ENCODE measurements at regions not wholly inside any gene's neighbourhood (a gene's known extent, or its start where the extent isn't known, plus 50 kb on each side); places are given as distances from the start of the nearest gene placed in this dataset.
"Not testable (repeated sequence)": the region's sequence is repeated elsewhere in the genome, so short reads cannot be mapped to it uniquely, and the experiment has no call there.

GRCh38 chr2:109669731-109670130 lies 55.6 kb downstream of the SOWAHC start:
- H3K36me3 ChIP-seq = no peaks in the 10 kb centered on the region
- TF ChIP-seq POLR2A (IDR thresholded peaks at IDR 0.05) = no peak
- no peak for TF ChIP-seq POLR2AphosphoS5 (IDR thresholded peaks at IDR 0.05)
- TF ChIP-seq, protein P1, sequence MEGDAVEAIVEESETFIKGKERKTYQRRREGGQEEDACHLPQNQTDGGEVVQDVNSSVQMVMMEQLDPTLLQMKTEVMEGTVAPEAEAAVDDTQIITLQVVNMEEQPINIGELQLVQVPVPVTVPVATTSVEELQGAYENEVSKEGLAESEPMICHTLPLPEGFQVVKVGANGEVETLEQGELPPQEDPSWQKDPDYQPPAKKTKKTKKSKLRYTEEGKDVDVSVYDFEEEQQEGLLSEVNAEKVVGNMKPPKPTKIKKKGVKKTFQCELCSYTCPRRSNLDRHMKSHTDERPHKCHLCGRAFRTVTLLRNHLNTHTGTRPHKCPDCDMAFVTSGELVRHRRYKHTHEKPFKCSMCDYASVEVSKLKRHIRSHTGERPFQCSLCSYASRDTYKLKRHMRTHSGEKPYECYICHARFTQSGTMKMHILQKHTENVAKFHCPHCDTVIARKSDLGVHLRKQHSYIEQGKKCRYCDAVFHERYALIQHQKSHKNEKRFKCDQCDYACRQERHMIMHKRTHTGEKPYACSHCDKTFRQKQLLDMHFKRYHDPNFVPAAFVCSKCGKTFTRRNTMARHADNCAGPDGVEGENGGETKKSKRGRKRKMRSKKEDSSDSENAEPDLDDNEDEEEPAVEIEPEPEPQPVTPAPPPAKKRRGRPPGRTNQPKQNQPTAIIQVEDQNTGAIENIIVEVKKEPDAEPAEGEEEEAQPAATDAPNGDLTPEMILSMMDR (IDR thresholded peaks at IDR 0.05) = no peak
- WGBS = 92% methylated on average over 11 of the region's 11 CpGs
- DNase-seq (ENCODE audit: low spot score) = no peak
- H3K27me3 ChIP-seq (replicated peaks; ENCODE audit: insufficient read depth) = no peaks in the 10 kb centered on the region
- H3K9me3 ChIP-seq = no peaks in the 10 kb centered on the region
- H3K4me1 ChIP-seq (replicated peaks) = no peaks in the 10 kb centered on the region
- H3K4me3 ChIP-seq = no peak overlapping the region
- intact Hi-C loops (cut with DNase I) = no loop called here
- H3K27ac ChIP-seq = no peak overlapping the region

DNA sequence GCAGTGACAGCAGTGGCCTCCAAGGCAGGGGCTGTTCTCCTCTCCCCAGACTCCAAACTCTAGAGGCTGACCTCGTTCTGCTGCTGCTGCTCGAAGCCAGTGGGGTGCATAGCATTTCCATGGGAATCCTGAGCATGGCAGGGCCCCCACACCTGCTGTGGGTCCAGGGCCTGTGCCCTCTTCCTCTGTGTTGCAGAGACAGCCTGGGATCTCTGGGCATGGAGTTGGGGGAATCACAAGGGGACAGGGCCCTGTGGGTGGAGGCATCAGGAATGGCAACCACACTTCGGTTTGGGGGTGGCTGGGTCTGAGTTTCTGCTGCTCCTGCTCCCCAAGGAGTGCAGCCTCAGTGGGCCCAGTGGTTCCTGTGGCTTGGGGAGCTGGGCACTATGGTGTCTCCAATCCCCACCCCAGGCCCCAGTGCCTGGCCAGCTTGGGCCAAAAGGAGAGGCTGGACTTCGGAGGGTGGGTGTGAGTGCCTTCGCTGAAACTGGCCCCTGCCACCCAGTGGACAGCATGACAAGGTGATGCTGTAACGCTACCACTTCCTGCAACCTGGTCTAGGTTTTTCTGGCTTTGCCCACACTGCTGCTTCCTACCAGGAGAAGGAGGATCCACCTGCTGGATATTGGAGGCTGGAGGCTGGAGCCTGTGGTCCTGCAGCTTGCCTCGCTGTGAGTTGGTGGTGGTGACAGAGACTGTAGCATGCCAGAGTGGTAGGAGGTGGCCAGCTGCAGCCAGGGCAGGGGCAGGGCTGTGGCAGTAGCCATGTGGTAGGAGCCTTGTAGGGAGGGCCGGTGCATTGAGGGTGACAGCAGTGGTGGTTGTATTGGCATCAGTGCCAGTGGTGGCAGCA lies 56.6 kb downstream of the SOWAHC start:
- Histone ChIP-seq H3K9me3 (no peaks in the 10 kb centered on the region), H3K36me3 (no peaks in the 10 kb centered on the region), H3K4me3 (no peak overlapping the region), H3K4me1 (replicated peaks) (no peaks in the 10 kb centered on the region), H3K27me3 (replicated peaks; ENCODE audit: insufficient read depth) (no peaks in the 10 kb centered on the region), H3K27ac (no peak overlapping the region)
- DNase-seq (ENCODE audit: low spot score) = no peak
- TF ChIP-seq POLR2AphosphoS5 (IDR thresholded peaks at IDR 0.05) (no peak), POLR2A (IDR thresholded peaks at IDR 0.05) (no peak)
- TF ChIP-seq, protein P1 (IDR thresholded peaks at IDR 0.05) = no peak
- 94% methylated on average over 8 of the region's 8 CpGs for WGBS
- intact Hi-C loops (cut with DNase I) = no loop called here

- Histone ChIP-seq H3K36me3 (no peaks in the 10 kb centered on the region), H3K27ac (no peak overlapping the region), H3K27me3 (replicated peaks; ENCODE audit: insufficient read depth) (no peaks in the 10 kb centered on the region), H3K9me3 (no peaks in the 10 kb centered on the region), H3K4me1 (replicated peaks) (no peaks in the 10 kb centered on the region), H3K4me3 (no peak overlapping the region)
- intact Hi-C loops (cut with DNase I) = no loop called here
- 70% methylated on average over 8 of the region's 8 CpGs for WGBS
- TF ChIP-seq, protein P1 (IDR thresholded peaks at IDR 0.05) = no peak
- TF ChIP-seq POLR2A (IDR thresholded peaks at IDR 0.05) = no peak
- TF ChIP-seq POLR2AphosphoS5 (IDR thresholded peaks at IDR 0.05) = no peak
- DNase-seq (ENCODE audit: low spot score) = no peak
Observed at GRCh38 chr2:109674894-109675534, 60.9 kb downstream of the SOWAHC start.

DNA sequence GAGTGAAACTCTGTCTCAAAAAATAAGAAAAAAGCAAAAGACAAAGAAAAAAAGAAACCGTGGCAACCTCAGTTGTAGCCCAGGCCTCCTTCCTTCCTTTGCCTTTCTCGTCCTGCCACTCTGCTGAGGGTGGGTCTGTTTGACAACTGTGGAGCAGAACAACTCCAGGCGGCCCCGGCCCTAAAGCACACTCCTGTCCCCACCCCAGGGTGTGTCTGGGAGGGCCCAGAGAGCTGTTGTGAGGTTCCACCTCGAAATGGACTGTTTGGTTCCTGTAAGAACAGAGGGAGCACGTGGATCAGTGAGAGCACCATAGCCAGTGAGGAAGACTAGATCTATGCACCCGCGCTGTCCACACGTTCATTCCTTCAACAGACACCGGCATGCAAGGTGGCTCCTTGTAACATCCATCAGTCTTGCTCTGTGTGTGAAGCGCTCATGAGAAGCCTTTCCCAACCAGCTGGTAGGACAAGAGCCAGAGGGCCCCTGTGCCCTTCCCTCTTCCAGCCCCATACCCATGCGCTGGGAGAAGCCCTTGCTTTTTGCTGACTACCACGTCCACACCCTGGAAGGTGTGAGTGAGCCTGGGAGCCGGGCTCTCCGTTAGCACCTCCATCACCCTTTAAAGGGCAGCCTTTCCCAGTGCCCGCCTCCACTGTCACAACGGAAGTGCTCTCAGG lies 61.6 kb downstream of the SOWAHC start:
- Histone ChIP-seq H3K9me3 (no peaks in the 10 kb centered on the region), H3K27ac (no peak overlapping the region), H3K36me3 (no peaks in the 10 kb centered on the region), H3K27me3 (replicated peaks; ENCODE audit: insufficient read depth) (no peaks in the 10 kb centered on the region), H3K4me1 (replicated peaks) (no peaks in the 10 kb centered on the region), H3K4me3 (no peak overlapping the region)
- WGBS = 77% methylated on average over 17 of the region's 17 CpGs
- intact Hi-C loops (cut with DNase I) = no loop called here
- no peak for DNase-seq (ENCODE audit: low spot score)
- no peak for TF ChIP-seq POLR2A (IDR thresholded peaks at IDR 0.05)

DNA sequence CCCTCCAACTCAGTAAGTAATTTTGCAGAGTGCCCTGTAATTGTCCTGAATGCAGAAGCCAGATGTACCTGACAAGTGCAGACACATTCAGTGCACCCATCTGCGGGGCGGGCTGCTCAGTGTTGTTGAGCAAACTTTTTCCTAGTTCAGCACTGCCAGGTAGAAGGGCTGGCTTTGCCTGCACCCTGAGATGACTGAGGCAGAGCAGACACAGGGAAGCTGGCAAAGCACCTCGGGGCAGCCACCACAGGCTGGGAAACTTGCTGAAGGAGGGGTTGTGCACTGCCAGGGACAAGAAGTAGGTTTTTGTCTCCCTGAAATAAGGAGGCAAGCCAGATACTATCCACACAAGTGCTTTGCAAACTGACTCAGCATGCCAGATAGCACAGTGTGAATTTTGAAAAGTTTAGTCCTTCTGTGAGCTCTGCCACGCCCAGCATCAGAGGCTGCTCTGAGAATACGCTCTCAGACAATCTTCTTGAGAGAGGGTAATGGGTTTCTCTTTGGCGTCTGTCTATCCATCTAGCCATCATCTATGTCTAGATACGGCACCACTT lies 62.3 kb downstream of the SOWAHC start:
- Histone ChIP-seq H3K36me3 (no peaks in the 10 kb centered on the region), H3K4me1 (replicated peaks) (no peaks in the 10 kb centered on the region), H3K27ac (no peak overlapping the region), H3K27me3 (replicated peaks; ENCODE audit: insufficient read depth) (no peaks in the 10 kb centered on the region), H3K9me3 (no peaks in the 10 kb centered on the region), H3K4me3 (no peak overlapping the region)
- 58% methylated on average over 7 of the region's 7 CpGs for WGBS
- no peak for DNase-seq (ENCODE audit: low spot score)
- TF ChIP-seq POLR2A (IDR thresholded peaks at IDR 0.05) (no peak), POLR2AphosphoS5 (IDR thresholded peaks at IDR 0.05) (no peak)
- TF ChIP-seq, protein P1 (IDR thresholded peaks at IDR 0.05) = no peak
- intact Hi-C loops (cut with DNase I) = no loop called here

DNA sequence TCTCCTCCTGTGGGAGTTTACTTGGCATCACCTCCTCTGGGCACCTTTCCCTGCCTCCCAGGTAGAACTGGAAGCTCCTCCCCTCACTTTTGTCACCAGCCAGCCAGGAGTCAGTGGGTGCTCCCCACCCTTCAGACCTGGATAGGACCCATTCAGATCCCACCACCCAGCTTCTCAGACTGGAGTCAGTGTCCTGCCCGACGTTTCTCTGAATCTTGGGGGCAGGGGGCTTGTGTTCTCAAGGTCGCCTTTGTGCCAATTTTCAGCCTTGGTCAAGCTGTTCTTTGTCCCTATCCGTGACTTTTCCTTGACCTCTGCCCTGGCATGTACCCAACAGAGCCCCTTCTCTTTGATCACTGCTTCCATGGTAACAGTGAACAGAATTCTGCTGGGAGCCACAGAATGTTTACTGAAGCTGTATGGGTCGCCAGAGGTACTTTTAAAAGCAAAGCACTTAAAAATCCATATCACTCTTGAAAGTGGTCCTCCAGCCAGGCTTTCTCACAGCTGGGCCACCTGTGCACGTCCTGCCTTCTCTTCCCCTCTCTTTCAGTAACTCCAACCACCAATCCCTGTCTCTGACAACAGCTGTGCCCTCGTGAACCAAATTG lies 63.1 kb downstream of the SOWAHC start:
- intact Hi-C loops (cut with DNase I); H3K27ac ChIP-seq; H3K4me3 ChIP-seq; DNase-seq (ENCODE audit: low spot score); H3K9me3 ChIP-seq; H3K36me3 ChIP-seq; H3K4me1 ChIP-seq (replicated peaks); H3K27me3 ChIP-seq (replicated peaks; ENCODE audit: insufficient read depth): not testable (repeated sequence)
- 68% methylated on average over 7 of the region's 7 CpGs for WGBS

All from prostate gland (tissue), 2 donors.